WTC11 (cell line): ENCODE measurements at regions not wholly inside any gene's neighbourhood (a gene's known extent, or its start where the extent isn't known, plus 50 kb on each side); places are given as distances from the start of the nearest gene placed in this dataset.

ENCODE experiments used
- CBFB ChIP-seq: sonication (generic); formaldehyde crosslinking; IDR thresholded peaks from 2 replicates; pipeline ENCODE4 v1.8.1; 2022; ENCODE audit warnings: mild to moderate bottlenecking, low read depth, missing genetic modification reagents
- CREM ChIP-seq: sonication (generic); formaldehyde crosslinking; IDR thresholded peaks from 2 replicates; pipeline ENCODE4 v1.8.1; 2022; ENCODE audit warnings: mild to moderate bottlenecking, missing genetic modification reagents, moderate library complexity
- CTCF ChIP-seq: fragments of 200-600 bp; IDR thresholded peaks from 2 replicates; pipeline ENCODE4 v1.8.0; 2022; ENCODE audit warnings: antibody characterized with exemption
- HMGA2 ChIP-seq: fragments of 250-450 bp; sonication (Bioruptor Pico); IDR thresholded peaks from 2 replicates; pipeline ENCODE4 v1.4.0; 2021; ENCODE audit warnings: mild to moderate bottlenecking, moderate library complexity
- IRF2 ChIP-seq: sonication (generic); formaldehyde crosslinking; IDR thresholded peaks from 2 replicates; pipeline ENCODE4 v1.8.0; 2022; ENCODE audit warnings: low read depth, missing genetic modification reagents, borderline replicate concordance
- MAX ChIP-seq: sonication (generic); formaldehyde crosslinking; IDR thresholded peaks from 2 replicates; pipeline ENCODE4 v1.8.0; 2022; ENCODE audit warnings: mild to moderate bottlenecking, missing genetic modification reagents
- MLX ChIP-seq: sonication (generic); formaldehyde crosslinking; IDR thresholded peaks from 2 replicates; pipeline ENCODE4 v1.8.1; 2023; ENCODE audit warnings: mild to moderate bottlenecking, missing genetic modification reagents, moderate library complexity
- USF1 ChIP-seq: sonication (generic); formaldehyde crosslinking; IDR thresholded peaks from 2 replicates; pipeline ENCODE4 v1.8.0; 2022; ENCODE audit warnings: mild to moderate bottlenecking, missing genetic modification reagents
- USF2 ChIP-seq: sonication (generic); formaldehyde crosslinking; IDR thresholded peaks from 2 replicates; pipeline ENCODE4 v1.8.1; 2023; ENCODE audit warnings: mild to moderate bottlenecking, missing genetic modification reagents, moderate library complexity

- TF ChIP-seq CTCF (no peak), HMGA2 (no peak), MAX (CRISPR knock-in tag) (no peak), CREM (no peak), MLX (CRISPR knock-in tag) (no peak), USF1 (CRISPR knock-in tag) (no peak), USF2 (CRISPR knock-in tag) (no peak), IRF2 (no peak), CBFB (CRISPR knock-in tag) (no peak)
Observed at GRCh38 chr3:102030661-102031060, 181.3 kb downstream of the NFKBIZ start.
